ENCODE measurements at regions not wholly inside any gene's neighbourhood (a gene's known extent, or its start where the extent isn't known, plus 50 kb on each side); places are given as distances from the start of the nearest gene placed in this dataset.
A peak's percentile ranks its signal among the peaks of the same experiment; 100 is the strongest.

- no TSS peak for BruUV-seq (replicated peaks)
- Histone ChIP-seq H3K4me3 (no peak overlapping the region), H3K4me1 (replicated peaks in 1 of 2; ENCODE audit: control insufficient read depth in 2 of 2, insufficient read depth in 2 of 2, low read length in 2 of 2) (peaks cover 0 to 5% of the 10 kb centered on the region in 2 experiments; a peak in 2 of 5 replicates), H3K27ac (ENCODE audit: extremely low read depth, low read depth, low read length) (no peak overlapping the region), H3K79me2 (ENCODE audit: control insufficient read depth, insufficient read depth, low read length) (no peaks in the 10 kb centered on the region), H4K20me1 (replicated peaks; ENCODE audit: control insufficient read depth, insufficient read depth, low read length) (no peaks in the 10 kb centered on the region), H3K36me3 (ENCODE audit: control insufficient read depth, insufficient read depth, low read length) (no peaks in the 10 kb centered on the region), H3K27me3 (ENCODE audit: control insufficient read depth in 2 of 2, insufficient read depth in 2 of 2, low read length in 2 of 2) (no peaks in the 10 kb centered on the region), H3K9ac (ENCODE audit: insufficient read depth in 1 of 2, low read depth in 2 of 2, low read length in 2 of 2) (no peak overlapping the region), H3K4me2 (ENCODE audit: insufficient read depth, low read length) (no peak overlapping the region), H2AFZ (ENCODE audit: low read depth, low read length) (no peak overlapping the region), H3K9me3 (replicated peaks; ENCODE audit: control insufficient read depth, insufficient read depth, low read depth, low read length) (peaks cover 7% of the 10 kb centered on the region; the same call in 1 of the 2 replicates), H3K9me1 (ENCODE audit: control insufficient read depth, insufficient read depth, low read length) (no peaks in the 10 kb centered on the region)
- FAIRE-seq (no peak), ATAC-seq (no peak), DNase-seq (ENCODE audit: extremely low read depth in 1 of 4, low spot score in 3 of 4) (no peak)
- TF ChIP-seq POLR2AphosphoS2 (IDR thresholded peaks at IDR 0.05; ENCODE audit: low read length) (no peak), SPI1 (IDR thresholded peaks at IDR 0.05; ENCODE audit: borderline replicate concordance, low read depth, low read length) (peak; percentile 58; the same call in 1 of the 2 replicates)
- intact Hi-C loops (cut with micrococcal nuclease), result no loop called here
- ChIA-PET POLR2A (no interaction called here), CTCF (ENCODE audit: low intra/inter-chr PET ratio) (no interaction called here)
- WGBS (ENCODE audit: insufficient coverage, low coverage, missing lambda C conversion rate), result 35% methylated on average over 4 of the region's 4 CpGs
- in situ Hi-C loops (cut with MboI), result no loop called here
Observed at GRCh38 chrX:121151293-121151692, 103.9 kb downstream of the GLUD2 start.

GRCh38 chrX:121154858-121155404 lies 107.5 kb downstream of the GLUD2 start:
- TF ChIP-seq EP300 (IDR thresholded peaks at IDR 0.05; ENCODE audit: low read length), result peak; percentile 64
- TF ChIP-seq ARID1B (IDR thresholded peaks at IDR 0.05), result peak; percentile 32; the same call in 1 of the 2 replicates
- peak; percentile 99 for TF ChIP-seq ZNF324 (CRISPR knock-in tag; IDR thresholded peaks at IDR 0.05)
- 0 out of 2 replicates have a peak, but pooled peaks have one; percentile 18 for TF ChIP-seq SOX6 (IDR thresholded peaks at IDR 0.05)
- no peak for TF ChIP-seq TARDBP (IDR thresholded peaks at IDR 0.05)
- TF ChIP-seq CEBPB (tag; IDR thresholded peaks at IDR 0.05), result peak; percentile 60
- no peak for TF ChIP-seq ZNF280A (IDR thresholded peaks at IDR 0.05; ENCODE audit: low read depth, partially characterized antibody)
- TF ChIP-seq TRIM24 (IDR thresholded peaks at IDR 0.05), result peak in 1 of 2 experiments; percentile 72; a peak in 1 of 4 replicates
- no TSS peak for BruUV-seq (replicated peaks)
- ChIA-PET POLR2A (no interaction called here), CTCF (ENCODE audit: low intra/inter-chr PET ratio) (no interaction called here)
- H3K4me2 ChIP-seq (ENCODE audit: insufficient read depth, low read length), result peak overlapping the region; percentile 18; the same call in 1 of the 2 replicates
- H4K20me1 ChIP-seq (replicated peaks; ENCODE audit: control insufficient read depth, insufficient read depth, low read length), result no peaks in the 10 kb centered on the region
- H3K4me3 ChIP-seq, result no peak overlapping the region
- no peaks in the 10 kb centered on the region for H3K9me1 ChIP-seq (ENCODE audit: control insufficient read depth, insufficient read depth, low read length)
- FAIRE-seq (no peak), ATAC-seq (no peak; the same call in 2 of the 3 replicates), DNase-seq (ENCODE audit: extremely low read depth in 1 of 4, low spot score in 3 of 4) (no peak)
- peaks cover 10% of the 10 kb centered on the region; the same call in 1 of the 2 replicates for H3K9me3 ChIP-seq (replicated peaks; ENCODE audit: control insufficient read depth, insufficient read depth, low read depth, low read length)
- H3K36me3 ChIP-seq (ENCODE audit: control insufficient read depth, insufficient read depth, low read length), result no peaks in the 10 kb centered on the region
- no peaks in the 10 kb centered on the region for H3K27me3 ChIP-seq (ENCODE audit: control insufficient read depth in 2 of 2, insufficient read depth in 2 of 2, low read length in 2 of 2)
- intact Hi-C loops (cut with micrococcal nuclease) (no loop called here), in situ Hi-C loops (cut with MboI) (no loop called here)
- 26% methylated on average over 13 of the region's 13 CpGs for WGBS (ENCODE audit: insufficient coverage, low coverage, missing lambda C conversion rate)
- H3K79me2 ChIP-seq (ENCODE audit: control insufficient read depth, insufficient read depth, low read length), result no peaks in the 10 kb centered on the region
- no peak overlapping the region for H3K9ac ChIP-seq (ENCODE audit: insufficient read depth in 1 of 2, low read depth in 2 of 2, low read length in 2 of 2)
- H2AFZ ChIP-seq (ENCODE audit: low read depth, low read length), result peak overlapping the region; percentile 67
- no peak overlapping the region for H3K27ac ChIP-seq (ENCODE audit: extremely low read depth, low read depth, low read length)
- peaks cover 0 to 6% of the 10 kb centered on the region in 2 experiments; a peak in 2 of 5 replicates for H3K4me1 ChIP-seq (replicated peaks in 1 of 2; ENCODE audit: control insufficient read depth in 2 of 2, insufficient read depth in 2 of 2, low read length in 2 of 2)

Data from K562 (cell line).